Activated CD4-positive, alpha-beta T cell treated with anti-CD3 and anti-CD28 coated beads, Interleukin-2, amount 50 U/mL, for 48 hours (primary cell): ENCODE measurements at regions not wholly inside any gene's neighbourhood (a gene's known extent, or its start where the extent isn't known, plus 50 kb on each side); places are given as distances from the start of the nearest gene placed in this dataset.
"Not testable (repeated sequence)": the region's sequence is repeated elsewhere in the genome, so short reads cannot be mapped to it uniquely, and the experiment has no call there.

Experiments used
- DNase-seq, 2 experiments: peaks; one replicate each; pipeline ENCODE4 v3.0.0-alpha.2; 2020

DNA sequence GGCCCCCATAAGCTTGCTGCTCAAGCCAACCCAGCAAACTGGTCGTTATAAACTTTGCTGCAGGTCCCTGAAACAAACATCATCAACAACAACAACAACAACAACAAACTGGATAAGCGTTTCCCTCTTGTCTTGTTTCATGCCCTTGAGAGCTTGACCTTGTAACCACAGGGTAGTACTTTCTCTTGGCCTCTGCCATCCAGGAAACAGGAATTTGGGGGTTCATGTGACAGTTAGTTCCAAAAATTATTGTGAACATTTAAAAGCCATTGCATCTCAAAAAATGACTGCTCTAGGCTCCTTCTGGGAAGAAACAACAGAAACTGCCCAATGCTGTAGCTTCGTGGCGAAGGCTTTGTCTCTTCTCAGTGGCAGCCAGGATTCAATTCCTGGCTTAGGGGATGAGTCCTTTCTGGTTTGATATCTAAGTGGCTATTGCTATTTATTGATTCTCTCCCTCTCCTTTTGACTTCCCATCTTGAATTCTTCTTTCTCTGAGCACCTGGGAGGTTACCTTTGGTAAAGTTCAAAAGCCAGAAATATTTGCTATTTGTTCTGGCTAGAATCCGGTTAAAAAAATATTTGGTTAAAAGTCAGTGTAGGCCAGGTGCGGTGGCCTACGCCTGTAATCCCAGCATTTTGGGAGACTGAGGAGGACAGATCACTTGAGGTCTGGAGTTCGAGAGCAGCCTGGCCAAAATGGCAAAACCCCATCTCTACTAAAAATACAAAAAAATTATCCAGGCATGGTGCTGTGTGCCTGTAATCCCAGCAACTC lies 52.0 kb upstream of the CPM start:
- no peak for DNase-seq

DNA sequence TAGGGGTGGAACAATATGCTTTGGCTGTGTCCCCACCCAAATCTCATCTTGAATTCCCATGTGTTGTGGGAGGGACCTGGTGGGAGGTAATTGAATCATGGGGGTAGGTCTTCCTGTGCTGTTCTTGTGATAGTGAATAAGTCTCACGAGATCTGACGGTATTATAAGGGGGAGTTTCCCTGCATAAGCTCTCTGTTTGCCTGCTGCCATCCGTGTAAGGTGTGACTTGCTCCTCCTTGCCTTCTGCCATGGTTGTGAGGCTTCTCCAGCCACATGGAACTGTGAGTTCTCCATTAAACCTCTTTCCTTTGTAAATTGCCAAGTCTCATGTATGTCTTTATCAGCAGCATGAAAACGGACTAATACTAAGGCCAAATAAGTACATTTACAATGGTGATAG lies 64.6 kb upstream of the CPM start:
- not testable (repeated sequence) for DNase-seq

DNA sequence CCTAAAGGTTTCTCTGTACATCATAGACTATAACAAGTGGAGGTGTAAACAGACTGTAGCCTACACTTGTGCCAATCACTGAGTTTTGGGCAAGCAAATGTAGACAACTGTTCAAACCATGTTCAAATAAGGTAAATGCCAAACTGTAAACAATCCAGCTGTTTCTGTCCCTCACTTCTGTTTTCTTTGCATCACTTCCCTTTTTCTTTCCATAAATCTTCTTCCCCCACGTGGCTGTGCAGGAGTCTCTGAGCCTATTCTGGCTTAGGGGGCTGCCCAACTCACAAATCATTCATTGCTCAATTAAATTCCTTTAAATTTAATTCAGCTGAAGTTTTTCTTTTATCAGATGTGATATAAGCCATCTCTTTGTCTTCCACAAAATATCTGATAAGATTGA lies 65.1 kb upstream of the CPM start:
- DNase-seq: no peak

DNA sequence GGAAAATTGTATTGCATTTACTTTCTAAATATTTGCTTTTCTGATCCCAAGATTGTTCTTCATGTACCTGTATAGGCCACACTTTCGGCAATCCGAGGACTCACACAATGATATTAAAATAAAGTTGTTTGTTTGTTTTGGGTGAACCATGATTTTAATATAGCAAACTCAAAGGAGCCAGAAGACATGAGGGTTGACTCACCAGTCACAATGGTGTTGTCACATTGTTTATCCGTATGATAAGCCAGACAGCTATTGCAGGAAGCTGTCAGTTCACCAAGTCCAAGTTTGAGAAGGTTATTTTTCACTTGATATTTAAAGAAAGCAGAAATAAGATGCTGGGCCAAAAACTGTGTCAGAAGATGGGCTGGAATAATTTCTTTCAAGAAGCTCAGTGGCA lies 67.1 kb upstream of the CPM start:
- DNase-seq: no peak

DNA sequence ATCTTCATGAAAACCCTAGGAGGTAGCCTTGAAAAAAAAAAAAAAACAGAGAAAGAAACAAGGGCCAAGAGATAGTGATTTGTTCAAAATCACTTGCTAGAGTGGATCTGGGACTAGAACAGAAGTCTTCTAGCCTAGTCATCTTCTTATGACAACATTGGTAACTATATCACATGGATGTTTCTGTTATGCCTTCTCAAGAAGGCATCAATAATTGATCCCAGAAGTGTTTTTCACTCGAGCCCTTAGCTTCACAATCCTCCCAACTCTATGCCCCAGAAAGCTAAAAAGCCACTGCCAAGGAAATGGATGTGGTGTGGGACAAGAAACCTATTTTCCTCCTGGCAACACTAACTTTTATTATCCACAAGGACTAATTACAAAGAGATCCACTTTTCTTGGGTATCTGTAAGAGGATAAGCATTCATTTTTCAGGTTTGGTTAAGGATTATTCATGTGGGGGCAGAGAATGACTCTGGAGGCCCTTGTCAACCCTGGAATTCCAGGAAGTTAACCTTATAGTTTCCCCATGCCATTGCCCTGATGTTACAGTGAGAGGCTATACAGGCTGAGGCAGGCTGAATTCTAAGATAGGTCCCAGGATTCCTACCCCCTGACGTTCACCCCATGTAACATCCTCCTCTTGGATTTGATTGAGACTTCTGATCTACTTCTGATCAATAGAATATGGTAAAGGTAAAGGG lies 67.7 kb upstream of the CPM start:
- no peak for DNase-seq

DNA sequence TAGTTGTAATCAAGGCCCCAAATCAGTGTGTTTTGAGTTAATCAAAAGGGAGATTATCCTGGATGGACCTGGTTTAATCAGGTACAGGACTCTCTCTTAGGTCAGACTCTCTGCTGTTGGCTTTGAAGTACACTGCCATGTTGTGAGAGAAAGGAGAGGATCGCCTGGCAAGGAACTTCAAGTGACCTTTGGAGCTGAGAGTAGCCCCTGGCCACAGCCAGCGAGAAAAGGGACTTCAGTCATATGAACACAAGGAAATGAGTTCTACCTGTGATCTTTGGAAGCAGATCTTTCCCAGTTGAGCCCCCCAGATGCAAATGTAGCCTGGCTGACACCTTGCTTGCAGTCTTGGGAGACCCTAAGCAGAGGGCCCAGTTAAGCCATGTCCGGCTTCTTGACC lies 68.3 kb upstream of the CPM start:
- no peak for DNase-seq

DNA sequence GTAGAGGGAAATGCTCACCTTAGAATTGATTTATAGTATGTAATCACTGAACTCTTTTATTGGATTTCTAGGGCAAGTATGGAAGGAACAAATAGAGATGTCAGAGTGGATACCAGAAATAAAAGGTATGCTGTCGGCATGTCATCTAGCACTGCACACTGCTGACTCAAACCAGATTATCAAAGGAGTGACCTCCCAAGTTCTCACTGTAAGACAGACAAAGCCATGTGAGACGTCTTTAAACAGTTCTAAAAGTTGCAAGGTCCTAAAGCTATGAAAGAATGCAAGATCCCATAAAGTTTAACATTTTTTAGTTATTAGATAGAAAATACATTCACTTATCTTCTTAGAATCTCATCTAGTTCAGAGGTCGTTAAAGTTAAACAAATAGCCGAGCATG lies 70.0 kb upstream of the CPM start:
- DNase-seq: no peak

DNA sequence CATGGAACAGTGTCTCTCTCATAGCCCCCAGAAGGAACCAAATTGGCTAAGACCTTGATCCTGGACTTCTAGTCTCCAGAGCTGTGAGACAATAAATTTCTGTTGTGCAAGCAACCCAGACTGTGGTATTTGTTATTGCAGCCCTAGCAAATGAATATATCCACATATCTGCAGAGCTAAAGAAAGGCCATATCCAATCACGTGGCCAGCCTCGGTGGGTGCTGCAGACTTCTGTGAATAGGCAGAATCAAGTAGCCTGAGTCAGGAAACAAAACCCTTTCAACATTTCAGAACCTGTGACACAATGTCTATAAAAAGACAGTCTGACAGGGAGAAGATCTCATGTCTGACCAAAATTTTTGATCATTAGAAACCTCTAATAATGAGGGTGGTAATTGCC lies 71.0 kb upstream of the CPM start:
- no peak for DNase-seq

DNA sequence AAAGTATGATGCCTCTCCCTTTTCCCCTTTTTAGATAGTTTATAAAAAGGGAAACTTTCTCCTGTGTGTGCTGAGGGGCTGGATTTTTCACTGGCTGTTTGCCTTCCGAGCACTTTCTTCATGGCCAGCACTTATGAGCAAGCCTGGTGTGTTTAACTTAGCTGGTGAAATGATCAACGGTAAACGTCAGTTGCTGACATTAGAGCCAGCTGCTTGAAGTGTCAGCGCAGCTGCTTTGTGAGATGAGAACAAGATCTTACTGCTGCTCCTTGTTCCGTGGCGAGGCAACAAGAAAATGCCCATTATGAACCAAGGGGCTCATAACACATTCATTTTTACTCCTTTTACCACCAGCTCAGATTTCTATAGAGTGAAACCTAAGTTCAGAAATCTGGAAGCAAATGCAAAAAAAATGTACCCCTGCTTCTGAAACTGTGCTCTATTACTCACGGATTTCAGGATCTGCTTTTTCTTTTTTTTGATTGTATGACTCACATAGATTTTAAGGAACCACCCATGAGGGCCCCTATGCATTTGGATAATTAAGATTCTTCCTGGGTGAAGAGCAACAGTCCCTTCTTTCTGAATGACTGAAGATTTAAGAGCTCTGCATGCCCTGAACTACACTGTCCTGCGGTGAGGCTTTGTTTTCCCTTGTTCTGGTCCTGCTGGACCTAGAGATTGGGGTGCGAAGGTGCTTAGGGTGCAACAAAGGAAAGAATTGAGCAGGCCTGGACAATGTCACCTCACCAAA lies 74.3 kb upstream of the CPM start:
- DNase-seq: peak in 1 of 2 experiments; percentile 6

DNA sequence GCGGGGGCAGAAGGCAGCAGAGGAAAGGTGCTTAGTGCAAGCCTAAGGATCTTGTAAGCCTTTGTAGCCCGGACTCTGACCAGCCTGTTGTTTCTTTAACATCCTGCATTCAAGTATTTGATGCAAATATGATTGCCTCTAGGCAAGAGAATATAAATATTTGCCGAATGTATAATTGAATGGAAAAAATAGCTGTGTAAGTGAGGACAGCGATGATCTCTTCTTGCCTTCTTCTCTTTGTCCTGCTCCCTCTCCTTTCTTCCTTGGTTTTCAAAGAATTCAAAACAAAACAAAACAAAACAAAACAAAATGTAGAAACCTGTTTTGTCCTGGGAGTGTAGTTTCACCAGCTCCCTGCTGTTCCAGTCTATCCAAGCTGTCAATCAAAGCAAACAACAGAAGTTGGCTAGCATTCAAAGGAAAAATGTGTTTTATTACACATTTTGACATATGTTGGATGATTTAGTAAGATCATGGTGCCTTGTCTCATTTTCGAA lies 74.9 kb upstream of the CPM start:
- DNase-seq: no peak

DNA sequence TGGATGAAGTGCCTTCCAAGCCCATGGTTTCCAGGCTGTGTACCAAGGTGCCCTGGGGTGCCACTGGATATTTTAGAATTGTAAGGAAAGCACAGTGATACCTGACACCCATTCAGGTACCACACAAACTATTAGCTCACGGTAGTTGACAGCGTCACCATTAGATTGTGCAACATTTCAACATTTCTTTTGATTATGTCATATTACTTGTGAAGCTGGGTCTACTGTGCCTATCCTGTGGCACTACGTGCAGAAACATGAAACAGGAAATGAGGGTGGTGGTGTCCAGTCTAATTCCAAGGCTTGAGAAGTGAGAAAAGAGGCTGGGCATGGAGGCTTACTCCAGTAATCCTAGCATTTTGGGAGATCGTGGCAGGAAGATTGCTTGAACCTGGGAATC lies 75.5 kb upstream of the CPM start:
- DNase-seq: no peak

DNA sequence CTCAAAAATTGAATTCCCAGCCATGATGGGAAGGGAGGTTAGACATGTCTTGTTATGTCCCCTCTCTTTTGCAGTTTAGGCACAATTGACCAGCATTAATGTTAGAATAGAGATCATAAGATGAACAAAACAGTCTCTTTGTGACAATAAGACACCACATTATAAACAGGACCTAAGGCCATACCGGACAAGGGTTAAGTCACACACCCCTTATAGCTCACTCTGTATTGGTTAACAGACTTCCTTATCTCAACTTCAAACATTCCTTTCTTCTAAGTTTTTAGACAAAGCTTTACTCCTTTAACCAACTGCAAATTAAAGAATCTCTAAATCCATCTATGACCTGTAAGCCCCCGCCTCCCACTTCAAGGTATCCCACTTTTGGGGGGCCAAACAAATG lies 81.1 kb upstream of the CPM start:
- no peak for DNase-seq

DNA sequence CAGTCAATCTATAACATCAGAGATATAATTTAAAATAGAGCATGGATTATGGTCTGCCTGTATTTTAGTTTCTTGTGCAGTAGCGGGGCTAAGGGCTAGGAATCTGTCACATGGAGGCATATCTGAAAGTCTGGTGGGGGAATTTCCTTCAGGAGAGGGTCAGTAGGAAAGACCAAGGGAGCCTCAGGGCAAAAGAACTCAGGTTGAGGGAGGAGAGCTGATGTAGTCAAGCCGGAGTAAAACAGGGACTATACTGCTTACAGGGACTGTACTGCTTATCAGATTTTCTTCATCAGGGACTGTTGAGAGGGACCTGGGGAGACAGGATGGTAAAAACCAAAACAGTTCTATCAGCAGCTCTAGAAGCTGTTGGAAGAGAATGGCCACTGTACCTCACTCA lies 82.0 kb upstream of the CPM start:
- DNase-seq: no peak

DNA sequence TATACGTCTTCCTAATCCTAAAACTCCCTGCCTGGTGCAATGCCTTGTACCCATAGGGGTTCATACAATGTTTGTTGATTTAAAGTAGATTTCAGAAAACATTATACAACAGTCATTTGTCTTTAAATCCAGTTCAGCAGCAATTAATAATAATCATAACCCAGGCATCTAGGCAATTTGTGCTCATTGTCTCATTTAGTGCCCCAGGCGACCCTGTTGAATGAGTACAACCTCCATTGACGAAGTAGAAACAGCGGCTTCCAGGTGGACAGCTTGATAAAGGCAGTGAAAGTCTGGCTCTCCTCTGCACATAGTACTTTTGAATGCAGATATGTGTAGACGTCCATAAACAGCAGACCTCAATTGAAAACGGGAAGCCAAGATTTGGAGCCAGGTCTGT lies 82.9 kb upstream of the CPM start:
- no peak for DNase-seq

DNA sequence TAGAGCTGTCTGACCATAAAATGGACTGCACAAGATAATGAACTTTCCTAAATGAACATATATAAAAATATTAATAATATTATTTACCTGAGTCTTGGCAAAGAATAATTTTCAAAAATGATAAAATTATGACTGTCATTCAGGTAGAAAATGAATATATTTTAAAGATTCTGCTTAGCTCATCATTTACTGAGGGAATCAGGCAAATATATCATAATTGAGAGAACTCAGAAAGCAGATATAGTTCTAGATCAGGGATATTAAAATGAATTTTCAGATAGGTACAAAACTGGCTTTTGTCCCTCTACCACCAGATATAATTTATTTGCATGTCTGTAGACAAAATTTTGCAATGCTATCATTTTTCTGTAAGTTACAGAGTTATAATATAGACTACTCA lies 86.1 kb upstream of the CPM start:
- no peak for DNase-seq

DNA sequence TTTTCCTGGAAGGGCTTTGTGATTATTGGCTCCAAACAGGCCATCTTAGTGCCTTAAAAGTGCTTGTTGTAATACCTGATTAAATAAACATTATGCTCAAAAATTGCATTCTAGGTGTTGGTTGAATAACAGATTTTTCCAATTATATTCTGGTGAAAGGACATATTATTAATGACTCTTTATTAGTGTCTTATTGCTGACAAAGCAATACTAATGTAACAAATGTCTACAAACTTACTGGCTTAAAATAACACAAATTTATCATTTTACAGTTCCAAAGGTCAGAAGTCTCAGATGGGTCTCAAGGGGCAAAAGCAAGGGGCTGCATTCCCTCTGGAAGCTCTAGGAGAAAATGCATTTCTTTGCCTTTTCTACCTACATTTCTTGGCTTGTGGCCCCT lies 86.9 kb upstream of the CPM start:
- no peak for DNase-seq

DNA sequence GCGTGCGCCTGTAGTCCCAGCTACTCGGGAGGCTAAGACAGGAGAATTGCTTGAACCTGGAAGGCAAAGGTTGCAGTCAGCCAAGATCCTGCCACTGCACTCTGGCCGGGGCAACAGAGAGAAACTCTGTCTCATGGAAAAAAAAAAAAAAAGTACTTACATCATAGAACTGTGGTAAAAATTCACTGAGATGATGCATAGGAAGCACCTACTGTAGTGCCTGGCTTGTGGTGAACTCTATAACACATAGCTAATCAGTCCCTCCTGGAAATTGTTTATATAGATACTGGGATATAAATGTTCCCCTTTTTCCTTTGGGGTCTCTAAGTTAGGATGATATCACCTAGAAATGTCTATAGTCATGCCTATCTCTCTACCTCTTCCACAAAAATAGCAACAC lies 89.7 kb upstream of the CPM start:
- DNase-seq: no peak

DNA sequence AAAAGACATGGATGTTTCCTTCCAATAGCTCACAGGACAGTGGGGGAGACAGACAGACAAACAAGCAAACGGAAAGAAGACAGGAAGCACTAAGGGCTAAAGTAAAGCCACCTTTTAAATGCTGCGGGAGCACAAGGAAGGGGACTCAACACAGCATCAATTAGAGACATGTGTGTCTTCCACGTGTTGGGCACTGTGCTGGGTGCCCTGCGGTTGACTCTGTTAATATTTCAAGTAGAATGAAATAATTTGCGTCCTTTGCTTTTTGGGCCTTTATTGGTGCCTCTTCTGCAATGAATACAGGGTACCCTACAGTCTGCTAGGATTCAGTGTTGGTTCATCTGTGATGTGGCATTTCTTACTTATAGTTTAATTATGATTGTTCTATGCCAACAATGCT lies 90.9 kb upstream of the CPM start:
- no peak for DNase-seq

DNA sequence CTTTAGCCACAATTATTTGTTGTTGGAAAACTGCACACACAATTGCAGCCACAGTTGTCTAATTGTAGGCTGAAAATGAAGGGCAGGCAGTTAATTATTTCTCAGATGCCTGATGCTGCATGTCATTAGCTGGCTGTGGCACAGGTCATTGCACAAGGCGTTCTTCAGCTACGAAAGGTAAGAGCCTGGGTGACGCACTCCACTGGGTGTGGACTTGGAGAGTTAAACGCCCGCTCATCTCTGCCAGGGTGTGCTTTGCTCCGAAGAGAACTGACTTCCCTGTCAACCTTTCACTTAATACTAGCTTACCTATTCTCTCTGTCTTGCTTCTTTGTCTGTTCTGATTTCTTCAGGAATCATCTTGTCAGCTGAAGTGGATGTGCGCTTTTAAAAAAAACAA lies 91.4 kb upstream of the CPM start:
- no peak for DNase-seq

DNA sequence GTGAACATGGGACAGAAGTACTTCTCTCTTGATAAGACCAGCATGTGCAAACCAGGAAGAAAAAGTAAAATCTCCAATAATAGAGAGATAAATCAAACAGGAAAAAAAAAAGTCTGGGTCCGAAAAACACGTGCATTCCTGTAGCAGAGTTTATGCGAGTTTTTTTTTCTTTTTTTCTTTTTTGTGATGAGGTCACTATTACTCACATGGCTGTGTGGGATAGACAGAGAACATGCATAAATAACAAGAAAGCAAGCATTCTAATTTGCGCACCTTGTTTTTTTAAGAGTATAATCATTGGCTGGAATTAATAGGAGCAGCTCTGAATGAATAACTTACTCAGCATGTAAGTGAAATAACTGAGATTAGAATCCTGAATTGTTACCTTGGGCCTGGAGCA lies 91.9 kb upstream of the CPM start:
- DNase-seq: no peak

DNA sequence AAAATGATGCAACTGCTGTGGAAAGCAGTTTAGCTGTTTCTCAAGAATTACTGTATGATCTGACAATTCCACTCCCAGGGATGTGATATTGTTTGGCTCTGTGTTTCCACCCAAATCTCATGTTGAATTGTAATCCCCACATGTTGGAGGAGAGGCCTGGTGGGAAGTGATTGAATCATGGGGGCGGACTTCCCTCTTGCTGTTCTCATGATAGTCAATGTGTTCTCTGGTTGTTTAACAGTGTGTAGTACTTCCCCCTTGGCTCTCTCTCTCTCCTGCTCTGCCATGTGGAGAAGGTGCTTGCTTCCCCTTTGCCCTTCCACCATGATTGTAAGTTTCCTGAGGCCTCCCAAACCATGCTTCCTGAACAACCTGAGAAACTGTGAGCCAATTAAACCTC lies 93.4 kb upstream of the CPM start:
- no peak for DNase-seq

DNA sequence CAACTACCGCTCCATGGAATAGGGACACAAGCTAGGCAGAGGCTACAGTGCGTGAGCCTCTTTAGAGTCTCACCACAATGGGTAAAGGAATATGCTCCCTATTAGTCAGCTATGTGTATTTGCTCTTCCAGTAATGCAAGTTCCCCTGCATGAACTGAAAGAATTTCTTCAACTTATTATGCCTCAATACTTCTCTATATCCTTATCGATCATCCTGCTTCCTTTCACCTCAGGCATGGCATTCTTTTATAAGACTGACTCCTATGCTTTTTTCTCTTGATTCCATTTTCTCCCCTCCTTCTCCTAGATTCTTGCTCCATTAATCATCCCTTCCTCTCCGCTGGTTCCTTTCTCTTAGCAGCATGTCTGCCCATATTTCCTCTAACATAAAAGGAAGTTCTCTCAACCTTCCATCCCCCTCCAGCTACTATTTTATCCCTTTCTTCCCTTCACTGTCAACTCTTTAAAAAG lies 94.5 kb upstream of the CPM start:
- no peak for DNase-seq

DNA sequence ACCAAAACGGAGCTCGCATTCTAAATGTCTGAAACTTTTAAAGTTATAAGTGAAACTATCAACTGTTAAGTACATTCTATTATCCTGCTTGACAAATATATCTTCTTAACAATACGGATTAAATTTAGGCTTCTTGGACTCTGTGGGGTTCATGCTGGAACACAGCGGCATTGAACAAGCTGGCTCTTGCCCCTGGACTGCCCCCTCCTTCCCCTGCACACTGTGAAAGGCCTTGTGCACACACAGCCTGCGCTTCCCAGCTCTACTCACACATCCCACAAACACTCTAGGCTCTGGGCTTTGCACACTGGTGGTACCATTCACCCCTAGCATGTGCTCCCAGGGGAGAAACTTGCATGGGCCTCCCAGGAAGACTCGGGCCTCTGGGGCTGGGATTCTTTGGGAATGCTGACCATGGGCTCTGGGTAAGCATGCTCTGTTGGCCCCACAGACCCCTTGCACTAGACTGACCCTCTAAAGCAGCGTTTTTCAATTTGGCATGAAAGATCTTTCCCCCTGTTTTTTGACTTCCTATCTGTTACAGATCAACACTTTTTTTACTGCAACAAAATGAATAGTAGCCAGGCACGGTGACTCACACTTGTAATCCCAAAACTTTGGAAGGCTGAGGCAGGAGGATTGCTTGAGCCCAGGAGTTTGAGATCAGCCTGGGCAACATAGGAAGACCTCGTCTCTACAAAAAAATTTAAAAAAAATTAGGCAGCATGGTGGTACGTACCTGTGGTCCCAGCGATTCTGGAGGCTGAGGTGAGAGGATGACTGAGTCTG lies 96.2 kb upstream of the CPM start:
- no peak for DNase-seq
